Embryonic facial prominence (tissue), 1 donor: ENCODE measurements at regions not wholly inside any gene's neighbourhood (a gene's known extent, or its start where the extent isn't known, plus 50 kb on each side); places are given as distances from the start of the nearest gene placed in this dataset.
"Not testable (repeated sequence)": the region's sequence is repeated elsewhere in the genome, so short reads cannot be mapped to it uniquely, and the experiment has no call there.

Experiments
- DNase-seq: peaks from one replicate; pipeline ENCODE4 v3.0.0-alpha.2; 2016; ENCODE audit errors: extremely low spot score

- DNase-seq, result no peak
Observed at GRCh38 chr2:234695981-234696380, 199.1 kb upstream of the ARL4C start.

DNA sequence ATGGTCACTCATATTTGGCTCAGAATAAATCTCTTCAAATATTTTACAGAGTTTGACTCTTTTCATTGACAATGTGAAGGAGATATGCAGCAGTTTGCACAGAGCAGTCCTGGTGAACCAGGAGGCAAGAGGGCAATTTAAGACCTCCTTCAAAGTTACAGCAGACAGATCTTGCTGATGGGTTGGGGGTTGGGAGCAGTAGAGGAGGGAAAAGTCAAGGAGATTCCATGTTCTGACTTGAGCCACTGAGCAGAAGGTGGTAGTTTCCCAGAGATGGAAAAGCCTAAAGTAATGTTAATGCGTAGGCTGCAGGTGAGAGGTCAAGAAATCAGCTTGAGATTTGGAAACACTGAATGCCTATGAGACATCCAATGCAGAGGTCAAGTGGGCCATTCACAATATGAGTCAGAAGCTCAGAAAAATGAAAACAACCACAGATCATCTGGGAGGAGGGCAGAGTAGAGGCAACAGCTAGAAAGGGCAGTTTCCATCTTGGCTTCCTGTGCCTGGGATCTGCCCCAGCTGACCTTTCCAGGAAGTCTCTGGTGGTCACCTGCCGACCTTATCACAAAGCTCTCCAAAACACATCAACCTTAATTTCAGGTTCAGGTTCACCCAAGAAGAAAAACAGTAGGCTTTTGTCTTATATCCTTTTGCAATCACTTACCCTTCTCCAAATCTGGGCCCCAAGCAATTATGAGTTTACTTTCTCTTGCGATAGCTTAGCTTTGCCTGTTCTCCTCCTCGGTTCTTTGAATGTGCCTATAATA, 197.5 kb upstream of the ARL4C start:
- DNase-seq, result no peak

- not testable (repeated sequence) for DNase-seq
Observed at GRCh38 chr2:234693681-234694190, 196.9 kb upstream of the ARL4C start.

DNA sequence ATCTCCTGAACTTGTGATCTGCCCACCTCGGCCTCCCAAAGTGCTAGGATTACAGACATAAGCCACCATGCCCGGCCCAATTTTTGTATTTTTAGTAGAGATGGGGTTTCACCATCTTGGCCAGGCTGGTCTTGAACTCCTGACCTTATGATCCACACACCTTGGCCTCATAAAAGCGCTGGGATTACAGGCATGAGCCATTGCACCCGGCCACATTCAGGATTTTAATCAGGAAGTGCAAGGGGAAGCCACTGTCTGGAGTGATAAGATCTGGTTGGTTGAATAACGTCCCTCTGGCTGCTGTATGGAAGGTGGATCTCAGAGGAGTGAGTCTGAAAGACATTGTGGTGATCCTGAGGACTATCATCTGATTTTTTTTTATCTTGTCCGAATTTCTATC, 196.3 kb upstream of the ARL4C start:
- DNase-seq, result not testable (repeated sequence)

DNA sequence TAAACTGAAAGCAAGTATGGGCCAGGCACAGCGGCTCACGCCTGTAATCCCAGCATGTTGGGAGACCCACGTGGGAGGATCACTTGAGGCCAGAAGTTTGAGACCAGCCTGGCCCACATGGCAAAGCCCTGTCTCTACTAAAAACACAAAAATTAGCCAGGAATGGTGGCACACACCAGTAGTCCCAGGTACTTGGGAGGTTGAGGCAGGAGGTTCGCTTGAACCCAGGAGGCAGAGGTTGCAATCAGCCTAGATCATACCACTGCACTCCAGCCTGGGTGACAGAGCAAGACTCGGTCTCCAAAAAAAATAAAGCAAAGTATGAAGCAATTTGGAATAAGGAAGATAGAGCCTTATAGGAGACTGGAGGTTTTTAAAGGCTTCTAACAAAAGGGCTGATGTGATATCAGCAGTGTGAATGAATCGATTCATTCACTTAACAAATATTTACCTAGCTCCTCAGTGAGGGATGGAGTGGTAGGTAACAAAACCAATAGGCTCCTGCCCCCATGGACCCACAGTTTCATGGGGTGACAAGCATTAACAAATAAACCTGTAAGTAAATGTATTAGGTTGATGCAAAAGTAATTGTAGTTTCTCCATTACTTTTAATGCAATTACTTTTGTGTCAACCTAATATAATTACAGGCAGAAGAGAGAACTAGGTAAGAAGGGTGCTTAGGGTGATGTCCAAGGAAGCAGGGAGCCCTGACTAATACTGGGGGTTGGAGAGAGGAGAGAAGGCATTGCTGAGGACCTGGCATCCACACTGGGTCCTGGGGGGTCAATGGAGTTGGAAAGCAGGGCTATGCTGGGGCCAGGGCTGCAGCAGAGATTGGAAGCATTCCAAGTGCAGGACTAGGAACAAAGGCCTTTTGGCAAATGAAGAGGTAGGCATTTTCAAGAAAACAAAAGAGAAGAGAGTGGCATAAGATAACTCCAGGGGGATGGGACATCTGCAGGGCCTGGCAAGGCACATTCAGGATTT, 195.4 kb upstream of the ARL4C start:
- DNase-seq, result no peak

- no peak for DNase-seq
Observed at GRCh38 chr2:234691214-234691575, 194.3 kb upstream of the ARL4C start.

GRCh38 chr2:234690569-234691213, 193.8 kb upstream of the ARL4C start:
- DNase-seq, result no peak

GRCh38 chr2:234689911-234690379, 193.1 kb upstream of the ARL4C start:
- no peak for DNase-seq

- no peak for DNase-seq
Observed at GRCh38 chr2:234687718-234688475, 191.0 kb upstream of the ARL4C start.

DNA sequence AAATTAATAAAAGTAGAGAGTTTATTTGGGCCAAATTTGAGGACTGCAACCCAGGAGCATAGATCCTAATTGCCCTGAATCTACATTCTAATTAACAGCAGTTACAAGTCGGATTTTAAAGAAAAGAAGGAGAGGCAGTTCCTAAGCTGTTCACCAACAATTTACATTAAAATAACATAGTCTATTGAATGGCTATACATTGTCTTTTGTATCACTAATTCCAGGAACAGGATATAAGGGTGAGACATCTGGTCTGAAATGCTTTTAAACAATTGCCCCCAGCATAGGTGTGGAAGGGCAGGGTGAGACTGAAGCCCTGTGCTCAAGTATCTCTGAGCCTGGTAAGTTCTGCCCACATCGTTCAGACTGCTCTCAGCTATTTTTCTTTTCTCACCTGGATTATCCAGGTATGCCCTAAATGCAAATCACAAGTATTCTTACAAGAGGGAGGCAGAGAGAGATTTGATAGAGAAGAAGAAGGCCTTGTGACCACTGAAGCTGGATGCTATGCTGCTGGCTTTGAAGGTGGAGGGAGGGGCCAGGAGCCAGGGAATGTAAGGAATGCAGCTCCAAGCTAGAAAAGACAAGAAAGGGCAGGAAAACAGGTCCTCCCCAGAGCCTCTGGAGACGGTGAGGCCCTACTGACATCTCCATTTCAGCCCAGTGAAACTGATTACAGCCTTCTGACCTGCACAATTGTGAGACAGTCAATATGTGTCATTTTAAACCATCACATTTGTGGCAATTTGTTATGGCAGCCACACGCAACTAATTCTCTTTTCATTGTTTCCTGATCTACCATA, 189.4 kb upstream of the ARL4C start:
- DNase-seq, result no peak

DNA sequence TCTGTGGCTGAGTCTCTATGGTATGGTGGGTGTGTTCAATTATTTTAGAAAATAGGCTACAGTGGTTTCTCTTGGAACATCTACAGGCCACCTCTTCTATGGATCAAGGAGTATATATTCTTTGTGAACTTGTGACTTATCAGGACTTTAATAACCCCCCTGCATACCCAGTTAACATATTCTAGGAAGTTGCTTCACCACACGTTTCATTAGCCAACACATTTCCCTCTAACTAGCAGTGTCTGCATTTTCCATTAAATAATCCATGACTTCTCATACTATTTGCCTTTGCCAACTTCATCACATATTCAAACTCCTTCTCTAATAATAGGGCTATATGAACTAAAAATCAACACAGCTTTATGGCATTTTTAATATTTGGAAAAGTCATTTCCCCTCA, 187.6 kb upstream of the ARL4C start:
- no peak for DNase-seq

GRCh38 chr2:234683950-234684349, 187.1 kb upstream of the ARL4C start:
- DNase-seq, result no peak

GRCh38 chr2:234682492-234683228, 185.8 kb upstream of the ARL4C start:
- DNase-seq, result no peak

- DNase-seq, result no peak
Observed at GRCh38 chr2:234680688-234681619, 184.1 kb upstream of the ARL4C start.

- no peak for DNase-seq
Observed at GRCh38 chr2:234679741-234680687, 183.1 kb upstream of the ARL4C start.

DNA sequence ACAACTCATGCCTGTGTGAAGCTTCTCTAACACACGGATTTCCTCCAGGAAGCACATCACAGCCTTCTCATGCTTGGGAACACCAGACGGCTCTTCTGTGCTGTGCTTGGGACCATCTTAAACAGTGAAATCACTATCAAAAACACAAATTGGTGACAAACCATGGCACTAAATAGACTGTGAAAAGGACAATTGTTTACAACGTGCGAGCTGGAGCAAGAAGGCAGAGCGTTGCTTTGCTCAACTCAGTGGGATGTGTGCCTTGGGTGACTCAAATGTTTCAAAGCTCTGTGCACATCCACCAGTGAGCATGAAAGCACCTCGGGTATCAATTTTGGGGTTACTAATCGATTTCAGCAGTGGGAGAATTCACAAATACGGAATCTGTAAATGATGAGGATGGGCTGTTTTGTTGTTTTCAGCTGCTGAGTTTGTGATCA, 182.4 kb upstream of the ARL4C start:
- DNase-seq, result no peak

GRCh38 chr2:234678711-234679110, 181.8 kb upstream of the ARL4C start:
- no peak for DNase-seq
